ENCODE measurements at regions not wholly inside any gene's neighbourhood (a gene's known extent, or its start where the extent isn't known, plus 50 kb on each side); places are given as distances from the start of the nearest gene placed in this dataset.

DNA sequence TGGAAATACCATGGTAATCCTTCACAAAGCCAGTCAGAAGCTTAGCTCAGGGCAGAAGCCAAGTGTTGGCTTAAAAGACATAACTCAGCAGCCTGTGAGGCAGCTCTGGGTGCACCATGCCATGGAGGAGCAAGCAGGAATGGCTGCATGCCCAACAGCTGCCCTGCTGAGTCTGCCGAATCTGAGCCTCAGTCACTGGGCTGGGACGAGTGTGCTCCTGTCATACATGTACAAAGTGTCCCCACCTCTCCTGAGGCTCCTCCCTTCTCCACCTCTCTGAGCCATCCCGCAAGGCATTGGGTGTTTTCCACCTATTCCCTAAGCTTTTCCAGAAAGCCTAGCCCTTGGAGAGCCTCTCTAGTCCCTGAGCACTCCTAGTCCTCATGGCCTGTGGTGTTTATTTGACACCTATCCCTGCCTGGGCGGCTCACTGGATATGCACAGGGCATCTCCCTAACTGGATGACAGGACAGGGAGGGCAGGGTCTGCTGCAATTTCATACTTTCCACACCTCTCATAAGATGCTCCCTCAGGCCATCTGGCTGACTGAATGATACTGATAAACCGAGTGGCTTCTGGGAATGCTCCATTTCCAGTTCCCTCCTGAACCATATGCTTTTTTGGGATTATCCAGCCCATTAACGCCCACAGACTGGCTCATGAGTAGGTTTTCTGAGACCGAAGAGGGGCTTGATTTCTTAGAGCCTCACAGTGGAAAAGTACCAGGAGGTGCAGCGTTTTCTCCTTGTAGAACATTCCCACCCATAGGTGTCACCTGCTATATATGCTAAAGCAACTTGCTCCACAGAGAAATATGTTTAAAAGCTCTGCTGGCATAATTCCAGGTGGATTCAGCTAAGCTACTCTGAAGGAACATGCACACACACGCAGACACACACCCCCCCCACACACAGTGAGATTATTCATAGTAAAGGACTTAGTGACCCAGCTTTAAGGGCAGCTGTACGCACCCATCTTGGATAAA is 199.3 kb downstream of the SNX10 start:
- Mint-ChIP-seq H3K36me3 (no peaks in the 10 kb centered on the region), H3K4me1 (no peaks in the 10 kb centered on the region), H3K4me3 (no peak overlapping the region), H3K27ac (no peak overlapping the region), H3K9me3 (no peaks in the 10 kb centered on the region)
- DNase-seq (ENCODE audit: low spot score in 2 of 2) (no peak), ATAC-seq (no peak)

DNA sequence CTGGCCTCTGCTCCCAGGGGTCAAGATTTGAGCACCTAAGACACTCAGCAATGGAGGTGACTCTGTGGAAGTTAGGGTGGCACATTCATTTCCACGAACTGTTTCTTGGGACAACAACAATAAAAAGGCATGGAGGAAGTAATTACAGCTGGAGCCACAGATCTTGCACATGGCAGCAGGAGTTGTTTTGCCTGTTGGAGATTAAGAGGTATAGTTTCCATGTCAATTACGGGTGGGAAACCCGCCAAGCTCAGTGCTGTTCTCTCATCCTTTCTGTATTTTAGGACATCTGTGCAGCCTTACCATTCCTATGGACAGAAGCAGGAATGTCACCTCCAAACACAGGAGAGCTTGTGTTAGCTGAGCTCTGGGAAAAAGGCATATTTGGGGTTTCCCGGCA is 201.2 kb downstream of the SNX10 start:
- DNase-seq (ENCODE audit: low spot score in 2 of 2) (no peak), ATAC-seq (no peak)
- H3K36me3 Mint-ChIP-seq, result no peaks in the 10 kb centered on the region
- H3K27ac Mint-ChIP-seq, result no peak overlapping the region
- H3K4me3 Mint-ChIP-seq, result no peak overlapping the region
- no peaks in the 10 kb centered on the region for H3K4me1 Mint-ChIP-seq
- no peaks in the 10 kb centered on the region for H3K9me3 Mint-ChIP-seq

DNA sequence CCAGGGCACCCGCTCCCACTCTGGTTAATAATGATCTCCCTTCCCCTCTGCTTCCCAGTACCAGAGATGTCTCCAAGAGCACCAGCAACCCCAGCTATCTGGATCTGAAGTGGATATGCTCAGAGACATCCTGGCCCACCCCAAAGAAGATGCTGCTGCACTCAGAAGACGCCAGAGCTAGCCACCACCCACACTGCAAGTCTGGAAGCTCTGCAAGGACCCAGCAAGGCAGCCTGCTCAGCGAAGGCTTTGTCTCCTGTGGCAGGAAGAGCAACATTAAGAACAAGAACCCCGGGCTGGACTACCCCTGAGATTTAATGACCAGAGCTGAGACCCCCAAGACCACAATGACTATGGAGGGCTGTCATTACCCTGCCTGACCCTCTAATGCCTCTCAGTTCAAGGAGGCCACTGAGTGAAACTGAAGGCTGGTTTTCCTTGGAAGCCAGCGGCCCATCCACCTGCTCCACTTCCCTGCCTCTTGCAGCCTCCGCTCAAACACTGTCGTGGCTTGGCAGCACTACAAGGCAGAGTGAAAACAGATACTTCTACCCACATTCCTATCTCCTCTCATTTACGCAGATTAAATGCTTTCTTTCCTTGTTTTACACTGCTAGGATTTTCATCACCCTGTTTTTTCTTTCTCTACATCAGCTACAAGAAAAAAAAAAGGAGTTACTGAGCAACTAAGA is 202.2 kb downstream of the SNX10 start:
- ATAC-seq (no peak), DNase-seq (ENCODE audit: low spot score in 2 of 2) (no peak)
- Mint-ChIP-seq H3K9me3 (no peaks in the 10 kb centered on the region), H3K4me1 (no peaks in the 10 kb centered on the region), H3K27ac (no peak overlapping the region), H3K36me3 (no peaks in the 10 kb centered on the region), H3K4me3 (no peak overlapping the region)

DNA sequence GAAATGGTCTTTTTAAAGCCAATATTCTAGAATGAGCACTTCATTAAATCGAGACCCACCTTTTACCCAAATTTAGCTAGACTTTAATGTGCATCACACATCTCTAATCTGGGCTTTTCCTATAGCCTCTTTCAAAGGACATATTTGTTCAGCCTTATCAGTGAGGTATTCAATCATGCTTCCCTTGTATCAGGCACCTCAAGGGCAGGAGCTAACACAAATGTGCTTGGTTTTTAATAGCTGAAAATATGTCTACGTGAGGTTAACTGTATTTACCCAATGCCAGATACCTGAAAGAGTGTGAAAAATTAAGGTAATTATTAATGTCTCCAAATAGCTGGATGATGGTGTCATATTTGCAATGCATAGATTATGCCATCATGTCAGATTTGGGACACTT is 203.9 kb downstream of the SNX10 start:
- DNase-seq (ENCODE audit: low spot score in 2 of 2) (no peak), ATAC-seq (no peak)
- H3K4me1 Mint-ChIP-seq, result no peaks in the 10 kb centered on the region
- H3K27ac Mint-ChIP-seq, result no peak overlapping the region
- H3K9me3 Mint-ChIP-seq, result no peaks in the 10 kb centered on the region
- H3K4me3 Mint-ChIP-seq, result no peak overlapping the region
- no peaks in the 10 kb centered on the region for H3K36me3 Mint-ChIP-seq

DNA sequence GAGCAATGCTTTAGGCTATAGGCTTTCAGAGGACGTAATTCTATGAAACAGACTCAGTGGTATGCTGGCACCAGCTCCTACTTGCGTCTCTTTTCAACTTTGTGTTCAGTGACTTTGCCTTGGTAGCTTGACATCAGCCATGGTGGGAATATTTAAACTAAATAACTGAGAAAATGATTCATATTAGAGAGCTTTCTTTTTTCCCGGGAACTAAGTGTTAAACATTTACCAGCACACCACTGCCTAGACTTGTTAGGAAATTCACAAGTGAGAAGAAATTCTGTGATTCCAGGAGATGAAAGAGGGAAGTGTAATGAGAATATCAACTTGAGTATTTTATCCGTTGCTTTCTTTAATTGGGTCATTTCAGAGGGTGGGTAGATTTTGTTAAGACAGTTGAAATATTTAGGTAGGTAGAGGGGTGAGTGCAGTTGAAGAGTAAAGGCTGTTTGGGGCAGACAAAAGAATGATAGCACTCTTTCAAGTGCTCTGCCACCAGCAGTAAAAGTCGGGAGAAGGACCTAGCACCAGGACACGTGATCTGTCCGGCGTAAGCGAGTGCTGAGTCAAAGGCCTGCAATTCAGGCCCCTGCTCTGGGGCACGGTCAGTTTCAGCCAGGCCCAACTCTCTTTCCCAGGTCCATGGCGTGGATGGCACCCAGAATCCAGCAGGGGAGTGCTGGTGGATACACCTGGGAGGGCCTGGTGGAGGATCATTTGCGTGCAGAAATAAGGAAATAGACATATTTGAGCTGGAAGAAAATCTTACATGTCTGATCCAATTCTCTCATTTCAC is 206.3 kb downstream of the SNX10 start:
- ATAC-seq, result no peak
- H3K4me1 Mint-ChIP-seq, result no peaks in the 10 kb centered on the region
- DNase-seq (ENCODE audit: low spot score in 2 of 2), result no peak
- H3K36me3 Mint-ChIP-seq, result no peaks in the 10 kb centered on the region
- no peak overlapping the region for H3K4me3 Mint-ChIP-seq
- H3K27ac Mint-ChIP-seq, result no peak overlapping the region
- H3K9me3 Mint-ChIP-seq, result no peaks in the 10 kb centered on the region

DNA sequence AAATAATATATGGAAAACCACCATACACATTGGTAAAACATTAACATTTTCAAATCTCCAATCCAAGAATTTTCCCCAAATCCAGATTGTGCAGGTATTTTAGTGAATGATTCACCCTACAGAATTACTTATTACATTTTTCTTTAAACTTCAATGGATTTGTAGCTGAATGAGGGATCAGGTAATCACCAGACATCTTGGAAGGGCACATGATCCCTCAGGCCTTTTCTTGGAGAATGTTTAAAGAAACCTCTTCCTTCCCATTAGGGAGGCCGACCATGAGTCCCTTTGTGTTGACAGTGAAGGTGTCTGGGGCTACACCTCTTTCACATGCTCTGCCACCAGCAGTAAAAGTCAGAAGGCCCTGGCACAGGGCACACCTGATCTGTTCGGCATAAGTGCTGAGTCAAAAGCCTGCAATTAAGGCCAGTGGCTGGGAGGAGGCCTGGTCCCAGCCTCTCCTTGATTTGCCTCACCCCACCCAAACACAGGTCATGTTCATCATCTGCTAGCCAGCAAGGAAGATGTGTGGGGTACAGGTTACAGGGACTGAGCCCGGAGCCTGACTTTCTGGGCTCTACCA is 207.7 kb downstream of the SNX10 start:
- Mint-ChIP-seq H3K36me3 (no peaks in the 10 kb centered on the region), H3K4me1 (no peaks in the 10 kb centered on the region), H3K27ac (no peak overlapping the region), H3K4me3 (no peak overlapping the region), H3K9me3 (no peaks in the 10 kb centered on the region)
- ATAC-seq (no peak), DNase-seq (ENCODE audit: low spot score in 2 of 2) (no peak)

DNA sequence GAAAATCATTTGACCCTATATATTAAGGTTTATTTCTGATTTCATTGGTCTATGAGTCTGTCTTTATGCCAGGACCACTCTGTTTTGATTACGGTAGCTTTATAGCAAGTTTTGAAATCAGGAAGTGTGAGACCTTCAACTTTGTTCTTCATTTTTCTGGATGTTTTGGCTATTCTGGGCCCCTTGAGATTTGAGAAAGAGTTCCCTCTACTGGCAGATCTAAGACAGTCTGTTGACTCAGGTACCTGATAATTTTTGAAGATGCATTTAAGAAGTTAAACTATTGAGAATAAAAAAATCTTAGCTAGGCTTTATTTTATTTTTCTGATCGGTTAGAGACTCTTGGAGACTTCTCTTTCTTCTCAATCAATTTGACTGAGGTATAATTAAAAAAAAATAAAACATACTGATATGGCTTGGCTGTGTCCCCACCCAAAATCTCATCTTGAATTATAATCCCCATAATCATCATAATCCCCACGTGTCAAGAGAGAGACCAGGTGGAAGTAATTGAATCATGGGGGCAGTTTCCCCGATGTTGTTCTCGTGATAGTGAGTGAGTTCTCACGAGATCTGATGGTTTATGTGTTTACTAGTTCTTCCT is 209.2 kb downstream of the SNX10 start:
- Mint-ChIP-seq H3K27ac (no peak overlapping the region), H3K36me3 (no peaks in the 10 kb centered on the region), H3K4me1 (no peaks in the 10 kb centered on the region), H3K9me3 (no peaks in the 10 kb centered on the region), H3K4me3 (no peak overlapping the region)
- no peak for ATAC-seq
- DNase-seq (ENCODE audit: low spot score in 2 of 2), result no peak

DNA sequence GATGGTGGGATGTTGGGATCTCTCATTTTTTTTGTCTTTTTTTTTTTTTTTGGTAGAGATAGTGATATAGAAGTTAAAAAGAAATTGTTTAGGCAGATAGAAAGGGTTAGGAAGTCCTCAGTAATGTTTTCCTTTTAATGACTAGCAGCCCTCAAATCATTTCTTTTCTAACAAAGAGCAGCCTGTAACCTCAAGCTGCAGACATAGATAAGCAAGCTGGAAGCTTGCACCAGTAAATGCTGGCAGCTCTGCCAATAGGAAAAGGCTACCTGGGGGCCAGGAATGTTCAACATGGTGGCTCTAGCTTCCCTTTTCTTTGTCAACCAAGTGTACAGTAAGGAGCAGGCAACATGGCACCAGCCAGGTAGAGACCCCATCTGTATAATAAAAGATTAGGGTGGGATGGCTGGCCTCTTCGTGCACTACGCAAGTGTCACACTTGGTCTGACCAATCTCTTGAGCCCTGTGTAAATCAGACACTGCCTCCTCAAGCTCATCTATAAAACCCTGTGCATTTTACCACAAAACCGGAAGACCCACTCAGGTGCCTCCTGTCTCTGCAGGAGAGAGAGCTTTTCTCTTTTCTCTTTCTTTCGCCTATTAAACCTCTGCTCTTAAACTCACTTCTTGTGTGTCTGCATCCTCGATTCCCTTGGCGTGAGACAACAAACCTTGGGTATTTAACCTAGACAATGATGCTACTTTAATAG is 212.9 kb downstream of the SNX10 start:
- H3K27ac Mint-ChIP-seq, result peak overlapping the region; percentile 1
- DNase-seq (ENCODE audit: low spot score in 2 of 2), result no peak
- no peaks in the 10 kb centered on the region for H3K9me3 Mint-ChIP-seq
- H3K4me1 Mint-ChIP-seq, result no peaks in the 10 kb centered on the region
- no peak for ATAC-seq
- H3K36me3 Mint-ChIP-seq, result no peaks in the 10 kb centered on the region
- H3K4me3 Mint-ChIP-seq, result no peak overlapping the region

DNA sequence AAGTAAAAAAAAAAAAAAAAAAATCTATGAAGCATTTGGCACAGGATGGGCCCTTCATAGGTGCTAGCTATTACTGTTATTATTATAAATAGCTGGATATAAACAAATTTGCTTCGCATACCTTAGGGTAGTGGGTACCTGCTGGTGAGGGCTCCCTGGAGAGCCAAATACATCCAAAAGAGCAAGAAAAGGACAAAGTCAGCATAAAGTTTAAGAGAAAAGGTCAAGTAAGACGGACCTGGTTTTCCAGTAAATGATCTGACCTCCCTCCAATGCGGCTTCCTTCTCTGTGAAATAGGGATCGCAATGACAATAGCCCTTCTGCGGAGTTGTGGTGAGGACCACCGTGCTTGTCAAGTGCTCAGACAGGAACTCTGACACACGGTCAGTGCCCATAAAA is 214.5 kb downstream of the SNX10 start:
- Mint-ChIP-seq H3K27ac (no peak overlapping the region), H3K4me3 (no peak overlapping the region), H3K36me3 (no peaks in the 10 kb centered on the region), H3K9me3 (no peaks in the 10 kb centered on the region), H3K4me1 (no peaks in the 10 kb centered on the region)
- no peak for ATAC-seq
- no peak for DNase-seq (ENCODE audit: low spot score in 2 of 2)

DNA sequence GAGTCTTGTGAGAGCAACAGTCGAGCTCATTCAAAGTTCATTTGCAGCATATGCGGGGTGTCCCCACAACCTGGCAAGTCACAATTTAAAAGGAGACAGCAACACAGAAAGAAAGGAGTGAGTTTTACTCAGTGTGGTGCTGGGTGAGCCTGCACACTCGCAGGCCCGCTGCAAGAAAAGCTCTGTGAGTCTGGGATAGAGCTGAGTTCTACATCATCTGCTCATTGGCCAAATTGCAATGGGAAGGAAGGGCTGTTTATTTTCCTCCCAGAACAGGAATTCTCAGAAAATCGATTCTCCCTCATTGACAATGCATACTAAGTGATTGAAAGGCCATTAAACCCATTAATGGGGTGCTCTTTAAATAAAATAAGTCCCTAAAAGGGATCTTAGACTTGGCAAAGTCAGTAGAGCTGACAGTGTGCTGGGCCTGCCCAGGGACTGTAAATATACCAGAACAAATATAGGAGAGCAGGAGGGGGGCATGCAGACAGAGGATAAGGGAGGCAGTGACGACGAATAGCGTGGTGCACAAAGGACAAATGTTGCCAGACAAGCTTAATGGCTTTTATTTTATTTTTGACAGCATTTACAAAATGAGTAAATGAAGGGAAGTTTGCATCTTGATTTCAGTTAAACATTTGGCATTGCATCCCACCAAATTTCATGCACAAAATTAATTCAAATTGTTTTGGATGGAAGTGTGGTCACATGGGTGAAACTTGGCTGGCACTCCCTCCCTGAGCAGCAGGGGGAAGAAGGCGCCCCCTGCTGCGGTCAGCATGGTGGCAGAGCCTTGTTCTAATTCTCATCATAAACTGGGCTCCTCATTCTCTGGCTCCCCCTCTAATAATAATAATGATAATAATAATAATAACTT is 215.7 kb downstream of the SNX10 start:
- no peak overlapping the region for H3K27ac Mint-ChIP-seq
- no peaks in the 10 kb centered on the region for H3K9me3 Mint-ChIP-seq
- no peak for DNase-seq (ENCODE audit: low spot score in 2 of 2)
- H3K4me1 Mint-ChIP-seq, result no peaks in the 10 kb centered on the region
- no peak for ATAC-seq
- no peaks in the 10 kb centered on the region for H3K36me3 Mint-ChIP-seq
- H3K4me3 Mint-ChIP-seq, result no peak overlapping the region

DNA sequence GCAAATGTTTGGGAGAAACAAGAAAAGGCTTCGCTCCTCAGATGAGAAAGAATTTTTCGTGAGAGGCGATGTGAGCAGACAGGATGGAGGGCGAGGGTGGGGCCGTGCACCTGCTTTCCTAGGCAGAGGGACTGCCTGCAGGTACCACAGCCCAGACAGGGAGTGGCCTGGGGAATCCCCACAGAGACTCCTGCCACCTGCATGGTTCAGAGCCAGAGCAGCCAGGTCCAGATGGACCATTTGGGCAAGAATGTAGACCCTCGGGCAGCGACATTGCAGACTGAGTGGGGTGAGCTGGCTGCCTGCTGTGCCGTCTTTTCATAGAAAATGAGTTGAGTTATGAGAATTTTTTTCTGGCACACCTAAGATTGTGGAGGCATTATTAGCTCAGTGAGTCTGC is 216.8 kb downstream of the SNX10 start:
- no peak overlapping the region for H3K27ac Mint-ChIP-seq
- H3K36me3 Mint-ChIP-seq, result no peaks in the 10 kb centered on the region
- no peak for ATAC-seq

DNA sequence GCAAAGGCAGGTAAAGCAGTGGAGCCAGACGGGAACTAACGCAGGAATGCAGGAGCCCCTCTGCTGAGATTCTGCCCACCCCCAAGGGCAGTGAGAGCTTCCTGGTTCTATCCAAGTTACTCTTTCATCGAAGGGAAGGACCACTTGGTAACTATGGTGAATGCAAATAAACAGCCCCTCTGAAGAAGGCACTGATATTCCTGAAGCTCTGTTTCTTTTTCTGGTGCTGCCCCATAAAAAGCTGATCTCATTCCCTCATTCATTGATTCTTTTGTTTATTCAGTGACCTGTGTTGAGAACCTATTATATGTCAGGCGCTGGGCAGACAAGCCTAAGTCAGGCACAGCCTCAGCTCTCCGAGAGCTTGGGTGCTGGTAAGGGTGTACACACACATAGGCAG is 217.3 kb downstream of the SNX10 start:
- Mint-ChIP-seq H3K36me3 (no peaks in the 10 kb centered on the region), H3K27ac (no peak overlapping the region), H3K4me3 (no peak overlapping the region), H3K4me1 (no peaks in the 10 kb centered on the region), H3K9me3 (no peaks in the 10 kb centered on the region)
- DNase-seq (ENCODE audit: low spot score in 2 of 2) (no peak), ATAC-seq (no peak)

More for the DNA sequence above, 216.8 kb downstream of the SNX10 start:
- no peaks in the 10 kb centered on the region for H3K4me1 Mint-ChIP-seq
- H3K9me3 Mint-ChIP-seq, result no peaks in the 10 kb centered on the region
- no peak for DNase-seq (ENCODE audit: low spot score in 2 of 2)
- no peak overlapping the region for H3K4me3 Mint-ChIP-seq

DNA sequence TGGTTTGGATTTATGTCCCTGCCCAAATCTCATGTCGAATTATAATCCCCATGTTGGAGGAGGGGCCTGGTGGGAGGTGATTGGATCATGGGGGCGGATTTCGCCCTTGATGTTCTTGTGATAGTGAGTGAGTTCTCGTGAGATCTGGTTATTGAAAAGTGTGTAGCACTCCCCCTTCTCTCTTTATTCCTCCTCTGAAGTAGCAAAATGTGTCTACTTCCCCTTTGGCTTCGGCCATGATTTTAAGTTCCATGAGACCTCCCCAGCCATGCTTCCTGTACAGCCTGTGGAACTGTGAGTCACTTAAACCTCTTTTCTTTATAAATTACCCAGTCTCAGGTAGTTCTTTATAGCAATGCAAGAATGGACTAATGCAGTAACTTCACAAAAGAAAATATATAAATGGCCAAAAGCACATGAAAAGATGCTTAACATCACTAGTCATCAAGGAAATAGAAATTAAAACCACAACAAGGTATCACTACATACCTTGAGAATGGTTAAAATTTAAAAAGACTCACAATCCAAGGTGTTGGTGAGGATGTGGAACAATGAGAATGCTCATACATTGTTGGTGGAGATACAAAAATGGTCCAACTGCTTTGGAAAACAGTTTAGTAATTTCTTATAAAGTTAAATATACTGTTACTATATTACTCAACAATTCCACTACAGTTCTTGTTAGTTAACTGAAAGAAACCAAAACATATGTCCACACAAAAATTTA is 218.7 kb downstream of the SNX10 start:
- H3K4me3 Mint-ChIP-seq, result no peak overlapping the region
- no peak overlapping the region for H3K27ac Mint-ChIP-seq
- H3K4me1 Mint-ChIP-seq, result no peaks in the 10 kb centered on the region
- no peaks in the 10 kb centered on the region for H3K9me3 Mint-ChIP-seq
- DNase-seq (ENCODE audit: low spot score in 2 of 2) (no peak), ATAC-seq (no peak)
- no peaks in the 10 kb centered on the region for H3K36me3 Mint-ChIP-seq
